T-helper 9 cell (primary cell): ENCODE measurements at regions not wholly inside any gene's neighbourhood (a gene's known extent, or its start where the extent isn't known, plus 50 kb on each side); places are given as distances from the start of the nearest gene placed in this dataset.
"Not testable (repeated sequence)": the region's sequence is repeated elsewhere in the genome, so short reads cannot be mapped to it uniquely, and the experiment has no call there.

Experiments
- DNase-seq: peaks from one replicate; pipeline ENCODE4 v3.0.0-alpha.2; 2020

DNA sequence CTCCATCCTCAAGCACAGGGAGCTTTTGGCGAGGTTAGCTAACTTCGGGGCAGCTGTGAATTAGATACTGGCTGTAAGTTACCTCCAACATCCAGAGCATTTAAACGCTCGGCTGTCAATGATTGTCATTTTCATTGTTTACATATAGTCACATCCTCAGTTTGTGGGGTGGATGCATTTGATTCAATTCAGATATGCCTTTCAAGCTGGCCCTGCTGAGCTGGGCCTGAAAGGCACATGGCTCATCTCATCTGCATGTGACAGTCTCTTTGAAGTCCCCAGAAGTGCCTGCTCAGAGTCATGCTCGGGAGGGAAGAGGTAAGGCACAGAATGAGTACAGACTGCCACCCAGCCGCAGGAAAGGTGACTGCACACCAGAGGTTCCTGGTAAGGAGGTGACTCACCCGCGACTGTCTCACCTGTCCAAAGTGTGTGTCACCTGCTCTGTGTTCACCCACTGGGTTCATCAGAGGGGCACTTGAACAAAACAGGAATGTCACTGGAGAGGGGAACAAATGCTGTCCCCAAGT lies 281.2 kb upstream of the PLGLB2 start:
- DNase-seq = peak; percentile 50

- DNase-seq = not testable (repeated sequence)
Observed at GRCh38 chr2:87468429-87468981, 279.4 kb upstream of the PLGLB2 start.

- not testable (repeated sequence) for DNase-seq
Observed at GRCh38 chr2:87469180-87470151, 278.4 kb upstream of the PLGLB2 start.

GRCh38 chr2:87470381-87471380 lies 277.2 kb upstream of the PLGLB2 start:
- DNase-seq = not testable (repeated sequence)

- not testable (repeated sequence) for DNase-seq
Observed at GRCh38 chr2:87471478-87471877, 276.4 kb upstream of the PLGLB2 start.

- DNase-seq = not testable (repeated sequence)
Observed at GRCh38 chr2:87476223-87476872, 271.5 kb upstream of the PLGLB2 start.

- DNase-seq = not testable (repeated sequence)
Observed at GRCh38 chr2:87476936-87477335, 271.0 kb upstream of the PLGLB2 start.

- not testable (repeated sequence) for DNase-seq
Observed at GRCh38 chr2:87477669-87478428, 270.0 kb upstream of the PLGLB2 start.

- DNase-seq = not testable (repeated sequence)
Observed at GRCh38 chr2:87478911-87479310, 269.0 kb upstream of the PLGLB2 start.

DNA sequence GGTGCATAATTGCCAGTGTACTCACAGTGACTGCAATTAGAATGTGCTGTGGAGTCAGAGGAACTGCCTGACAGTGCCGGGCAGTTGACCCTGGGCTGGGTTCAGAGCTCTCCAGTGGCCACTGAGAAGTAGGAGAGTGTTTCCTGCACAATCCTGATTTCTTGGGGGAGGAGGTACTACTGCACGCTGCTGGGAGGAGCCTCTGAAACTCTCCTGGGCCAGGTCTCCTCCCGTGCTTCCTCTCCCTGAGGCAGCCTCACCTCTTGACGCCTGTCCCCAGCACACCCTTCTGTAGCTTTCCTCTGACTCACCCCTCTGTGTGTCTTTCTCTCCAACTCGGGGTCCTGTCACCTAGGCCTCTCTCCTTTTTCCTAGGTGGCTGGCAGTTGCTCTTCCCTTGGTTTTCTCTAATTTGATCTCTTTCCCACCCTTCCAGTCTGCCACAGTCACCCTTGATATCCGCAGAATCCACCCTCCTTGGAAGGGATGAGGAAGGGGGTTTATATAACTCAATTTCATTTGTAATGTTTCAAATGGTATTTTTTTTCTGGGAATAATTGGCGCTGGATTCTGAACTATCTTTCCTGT lies 264.7 kb upstream of the PLGLB2 start:
- DNase-seq = not testable (repeated sequence)

DNA sequence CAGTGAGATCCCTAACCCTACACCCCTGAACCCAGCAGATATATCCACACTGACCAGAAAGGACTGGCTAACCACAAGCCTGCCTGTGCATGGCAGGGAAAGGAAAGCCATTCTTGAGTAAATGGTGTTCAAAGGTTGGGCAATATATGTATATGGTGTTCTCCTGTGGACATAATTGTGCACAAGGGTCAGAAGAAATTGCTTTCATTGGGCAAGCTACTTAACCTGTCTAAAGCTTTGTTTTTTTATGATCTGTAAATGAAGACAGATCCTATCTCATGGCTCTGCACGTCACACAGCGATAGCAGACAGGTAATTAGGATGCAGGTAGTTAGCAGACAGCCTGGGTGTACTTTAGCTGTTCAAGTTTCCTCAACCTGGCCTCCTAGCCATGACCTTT lies 263.5 kb upstream of the PLGLB2 start:
- not testable (repeated sequence) for DNase-seq

DNA sequence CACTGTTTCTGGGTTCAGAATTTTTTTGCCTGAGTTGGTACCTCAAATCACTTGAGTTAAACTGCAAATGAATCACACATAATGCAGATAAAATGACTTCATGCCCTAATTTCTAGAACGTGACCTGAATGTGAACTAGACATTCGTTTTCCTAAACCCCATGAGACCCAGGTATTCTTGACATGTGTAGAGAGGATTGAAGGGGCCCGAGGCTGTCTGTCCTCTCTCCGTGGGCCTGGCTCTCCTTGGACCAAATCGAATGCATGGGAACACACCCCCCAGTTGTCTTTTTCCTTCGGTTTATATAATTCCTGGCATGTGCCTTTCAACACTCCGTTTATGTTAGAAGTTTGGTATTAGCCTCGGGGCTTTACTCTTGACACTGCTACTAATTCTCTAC lies 262.4 kb upstream of the PLGLB2 start:
- DNase-seq = not testable (repeated sequence)

DNA sequence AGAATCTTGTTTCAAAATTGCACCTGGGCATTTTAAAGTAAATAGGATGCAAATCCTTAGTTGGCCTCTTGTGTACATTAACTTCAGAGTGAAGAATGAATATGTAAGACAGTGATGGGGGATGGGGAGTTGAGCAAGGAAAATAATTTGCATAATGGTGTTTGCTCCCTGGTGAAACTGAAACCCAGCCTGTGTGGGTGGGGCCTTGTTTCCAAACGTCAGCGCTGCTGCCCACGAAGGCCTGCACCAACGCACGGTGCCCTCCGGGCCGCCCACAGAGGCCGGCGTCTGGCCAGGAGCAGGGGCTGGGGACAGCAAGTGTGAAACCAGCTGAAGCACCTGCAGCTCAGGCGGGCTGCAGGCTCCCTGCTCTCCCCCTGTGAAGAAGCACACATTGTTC lies 262.0 kb upstream of the PLGLB2 start:
- DNase-seq = not testable (repeated sequence)

GRCh38 chr2:87486413-87486812 lies 261.5 kb upstream of the PLGLB2 start:
- not testable (repeated sequence) for DNase-seq

- not testable (repeated sequence) for DNase-seq
Observed at GRCh38 chr2:87488021-87488420, 259.9 kb upstream of the PLGLB2 start.

DNA sequence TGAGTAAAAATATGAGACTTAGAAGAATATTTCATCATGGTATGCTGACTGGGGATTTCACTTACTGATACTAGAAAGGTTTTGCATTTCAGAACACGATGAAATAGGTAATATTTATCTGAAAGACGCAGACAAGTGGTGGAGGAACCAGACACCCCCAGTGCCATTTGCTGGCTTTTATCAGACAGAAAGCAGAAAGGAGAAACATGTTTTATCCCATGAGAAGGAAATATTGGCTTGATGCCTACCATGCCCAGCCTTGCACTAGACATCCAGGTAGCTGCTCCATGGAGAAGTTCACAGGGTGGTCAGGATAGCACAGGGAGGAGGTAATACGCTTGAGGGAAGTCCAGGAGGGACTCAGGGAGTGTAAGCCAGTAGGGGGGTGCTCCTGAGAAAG lies 258.9 kb upstream of the PLGLB2 start:
- DNase-seq = not testable (repeated sequence)

GRCh38 chr2:87494846-87495245 lies 253.0 kb upstream of the PLGLB2 start:
- DNase-seq = not testable (repeated sequence)

DNA sequence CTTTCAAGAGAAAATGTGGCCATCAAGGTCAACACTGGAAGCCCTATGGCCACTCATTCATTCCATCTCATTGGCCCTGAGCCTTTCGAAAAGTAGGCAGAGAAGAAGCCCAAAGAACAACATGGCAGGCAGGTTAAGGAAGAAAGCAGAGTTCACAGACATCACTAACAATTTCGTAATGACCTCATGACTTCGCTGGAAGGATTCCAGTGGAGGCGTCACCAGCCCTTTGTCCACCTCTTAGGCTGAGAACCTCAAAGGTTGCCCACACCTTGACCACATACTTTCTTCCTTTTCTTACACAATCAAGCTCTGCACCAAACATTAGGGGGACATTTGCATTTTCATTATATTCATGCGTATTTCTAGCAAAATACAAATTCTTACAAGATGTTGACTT lies 252.4 kb upstream of the PLGLB2 start:
- DNase-seq = not testable (repeated sequence)

GRCh38 chr2:87496036-87497006 lies 251.6 kb upstream of the PLGLB2 start:
- not testable (repeated sequence) for DNase-seq
